ENCODE measurements at regions not wholly inside any gene's neighbourhood (a gene's known extent, or its start where the extent isn't known, plus 50 kb on each side); places are given as distances from the start of the nearest gene placed in this dataset.

- no peak for DNase-seq (ENCODE audit: low read depth in 1 of 2, low spot score in 1 of 2)
- no peak for TF ChIP-seq POLR2AphosphoS5 (IDR thresholded peaks at IDR 0.05; ENCODE audit: low read depth)
- TF ChIP-seq, protein P1, sequence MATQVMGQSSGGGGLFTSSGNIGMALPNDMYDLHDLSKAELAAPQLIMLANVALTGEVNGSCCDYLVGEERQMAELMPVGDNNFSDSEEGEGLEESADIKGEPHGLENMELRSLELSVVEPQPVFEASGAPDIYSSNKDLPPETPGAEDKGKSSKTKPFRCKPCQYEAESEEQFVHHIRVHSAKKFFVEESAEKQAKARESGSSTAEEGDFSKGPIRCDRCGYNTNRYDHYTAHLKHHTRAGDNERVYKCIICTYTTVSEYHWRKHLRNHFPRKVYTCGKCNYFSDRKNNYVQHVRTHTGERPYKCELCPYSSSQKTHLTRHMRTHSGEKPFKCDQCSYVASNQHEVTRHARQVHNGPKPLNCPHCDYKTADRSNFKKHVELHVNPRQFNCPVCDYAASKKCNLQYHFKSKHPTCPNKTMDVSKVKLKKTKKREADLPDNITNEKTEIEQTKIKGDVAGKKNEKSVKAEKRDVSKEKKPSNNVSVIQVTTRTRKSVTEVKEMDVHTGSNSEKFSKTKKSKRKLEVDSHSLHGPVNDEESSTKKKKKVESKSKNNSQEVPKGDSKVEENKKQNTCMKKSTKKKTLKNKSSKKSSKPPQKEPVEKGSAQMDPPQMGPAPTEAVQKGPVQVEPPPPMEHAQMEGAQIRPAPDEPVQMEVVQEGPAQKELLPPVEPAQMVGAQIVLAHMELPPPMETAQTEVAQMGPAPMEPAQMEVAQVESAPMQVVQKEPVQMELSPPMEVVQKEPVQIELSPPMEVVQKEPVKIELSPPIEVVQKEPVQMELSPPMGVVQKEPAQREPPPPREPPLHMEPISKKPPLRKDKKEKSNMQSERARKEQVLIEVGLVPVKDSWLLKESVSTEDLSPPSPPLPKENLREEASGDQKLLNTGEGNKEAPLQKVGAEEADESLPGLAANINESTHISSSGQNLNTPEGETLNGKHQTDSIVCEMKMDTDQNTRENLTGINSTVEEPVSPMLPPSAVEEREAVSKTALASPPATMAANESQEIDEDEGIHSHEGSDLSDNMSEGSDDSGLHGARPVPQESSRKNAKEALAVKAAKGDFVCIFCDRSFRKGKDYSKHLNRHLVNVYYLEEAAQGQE (IDR thresholded peaks at IDR 0.05; ENCODE audit: insufficient replicate concordance, low read depth) = no peak
- no peak for TF ChIP-seq GABPA (IDR thresholded peaks at IDR 0.05; ENCODE audit: low read depth)
- TF ChIP-seq, protein P2, sequence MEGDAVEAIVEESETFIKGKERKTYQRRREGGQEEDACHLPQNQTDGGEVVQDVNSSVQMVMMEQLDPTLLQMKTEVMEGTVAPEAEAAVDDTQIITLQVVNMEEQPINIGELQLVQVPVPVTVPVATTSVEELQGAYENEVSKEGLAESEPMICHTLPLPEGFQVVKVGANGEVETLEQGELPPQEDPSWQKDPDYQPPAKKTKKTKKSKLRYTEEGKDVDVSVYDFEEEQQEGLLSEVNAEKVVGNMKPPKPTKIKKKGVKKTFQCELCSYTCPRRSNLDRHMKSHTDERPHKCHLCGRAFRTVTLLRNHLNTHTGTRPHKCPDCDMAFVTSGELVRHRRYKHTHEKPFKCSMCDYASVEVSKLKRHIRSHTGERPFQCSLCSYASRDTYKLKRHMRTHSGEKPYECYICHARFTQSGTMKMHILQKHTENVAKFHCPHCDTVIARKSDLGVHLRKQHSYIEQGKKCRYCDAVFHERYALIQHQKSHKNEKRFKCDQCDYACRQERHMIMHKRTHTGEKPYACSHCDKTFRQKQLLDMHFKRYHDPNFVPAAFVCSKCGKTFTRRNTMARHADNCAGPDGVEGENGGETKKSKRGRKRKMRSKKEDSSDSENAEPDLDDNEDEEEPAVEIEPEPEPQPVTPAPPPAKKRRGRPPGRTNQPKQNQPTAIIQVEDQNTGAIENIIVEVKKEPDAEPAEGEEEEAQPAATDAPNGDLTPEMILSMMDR (IDR thresholded peaks at IDR 0.05; ENCODE audit: insufficient read depth, low read length) = no peak
- TF ChIP-seq SPI1 (IDR thresholded peaks at IDR 0.05; ENCODE audit: borderline replicate concordance, low read depth) = no peak
- H3K27ac ChIP-seq (replicated peaks) = no peak overlapping the region
- no peaks in the 10 kb centered on the region for H3K27me3 ChIP-seq (ENCODE audit: insufficient read depth, poor library complexity, severe bottlenecking)
- no peak overlapping the region for H3K4me3 ChIP-seq (replicated peaks; ENCODE audit: insufficient read depth, low read length)
Observed at GRCh38 chr22:48890693-48891554, 936.7 kb downstream of the BRD1 start.

DNA sequence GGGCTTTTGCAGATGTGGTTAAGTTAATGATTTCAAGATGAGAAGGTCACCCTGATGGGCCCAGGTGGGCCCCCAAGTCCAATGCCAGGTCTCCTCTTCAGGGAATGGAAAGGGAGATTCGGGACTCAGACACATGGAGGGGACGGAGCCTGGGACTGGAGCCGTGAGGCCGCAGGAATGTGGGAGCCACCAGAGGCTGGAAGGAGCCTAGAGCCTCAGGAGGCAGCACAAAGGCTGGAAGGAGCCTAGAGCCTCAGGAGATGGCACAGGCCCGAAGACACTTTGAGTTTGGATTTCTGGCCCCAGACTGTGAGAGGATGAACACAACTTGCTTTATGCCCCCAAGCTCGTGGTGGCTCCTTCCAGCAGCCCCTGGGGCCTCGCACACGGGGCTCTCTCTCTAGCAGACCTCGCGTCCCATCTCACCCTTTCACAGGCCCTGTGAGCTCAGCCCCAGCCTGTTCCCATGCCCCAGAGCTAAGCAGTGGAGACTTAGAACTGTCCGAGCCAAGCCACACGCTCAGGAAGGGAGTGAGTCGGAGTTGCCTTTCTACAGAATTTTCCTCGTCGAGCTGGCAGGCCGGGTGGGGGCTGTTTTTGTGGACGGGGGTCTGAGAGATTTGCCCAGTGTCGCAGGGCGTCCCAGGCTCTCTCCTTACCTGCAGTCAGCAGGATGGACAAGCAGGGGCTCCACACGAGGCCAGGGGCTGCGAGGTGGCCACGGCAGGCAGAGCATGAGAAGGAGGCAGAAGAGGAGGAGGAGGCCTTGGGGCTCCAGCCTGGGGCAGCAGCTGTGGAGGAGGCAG lies 937.6 kb downstream of the BRD1 start:
- TF ChIP-seq, protein P2 (IDR thresholded peaks at IDR 0.05; ENCODE audit: insufficient read depth, low read length) = no peak
- TF ChIP-seq SPI1 (IDR thresholded peaks at IDR 0.05; ENCODE audit: borderline replicate concordance, low read depth) (no peak), POLR2AphosphoS5 (IDR thresholded peaks at IDR 0.05; ENCODE audit: low read depth) (no peak), GABPA (IDR thresholded peaks at IDR 0.05; ENCODE audit: low read depth) (no peak)
- TF ChIP-seq, protein P1 (IDR thresholded peaks at IDR 0.05; ENCODE audit: insufficient replicate concordance, low read depth) = no peak
- H3K4me3 ChIP-seq (replicated peaks; ENCODE audit: insufficient read depth, low read length) = no peak overlapping the region
- DNase-seq (ENCODE audit: low read depth in 1 of 2, low spot score in 1 of 2) = no peak
- H3K27me3 ChIP-seq (ENCODE audit: insufficient read depth, poor library complexity, severe bottlenecking) = no peaks in the 10 kb centered on the region
- H3K27ac ChIP-seq (replicated peaks) = no peak overlapping the region

DNA sequence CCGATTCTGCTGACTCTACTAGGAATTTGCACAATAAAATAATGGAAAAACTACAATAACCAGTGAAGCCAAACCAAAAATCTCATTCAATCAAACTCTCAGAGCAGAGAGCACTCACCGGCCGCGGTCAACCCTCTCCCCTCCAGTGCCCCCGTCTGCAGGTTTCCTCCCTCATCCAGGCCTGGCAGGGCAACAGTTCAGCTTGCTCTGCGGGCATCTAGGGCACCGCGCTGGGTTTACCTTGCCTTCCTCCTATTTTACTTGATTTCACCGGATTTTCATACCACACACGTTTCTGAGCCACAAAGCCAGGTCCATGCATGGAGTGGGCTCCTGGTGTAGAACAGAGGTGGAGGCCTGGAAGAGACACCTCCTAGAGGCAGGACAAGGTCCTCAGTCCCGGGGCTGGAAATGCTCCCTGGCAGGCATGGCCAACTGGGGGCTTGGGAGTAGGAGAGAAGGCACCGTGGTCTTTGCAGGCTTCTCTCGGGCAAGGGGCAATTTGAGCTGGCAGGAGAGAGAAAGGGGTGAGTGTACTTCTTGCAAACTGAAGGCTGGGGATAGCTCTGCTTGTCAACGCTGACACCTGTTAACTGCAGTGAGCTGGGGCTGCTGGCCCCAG lies 938.4 kb downstream of the BRD1 start:
- H3K27ac ChIP-seq (replicated peaks) = no peak overlapping the region
- H3K4me3 ChIP-seq (replicated peaks; ENCODE audit: insufficient read depth, low read length) = no peak overlapping the region
- TF ChIP-seq, protein P1 (IDR thresholded peaks at IDR 0.05; ENCODE audit: insufficient replicate concordance, low read depth) = no peak
- TF ChIP-seq, protein P2 (IDR thresholded peaks at IDR 0.05; ENCODE audit: insufficient read depth, low read length) = no peak
- TF ChIP-seq POLR2AphosphoS5 (IDR thresholded peaks at IDR 0.05; ENCODE audit: low read depth) = no peak
- no peak for TF ChIP-seq SPI1 (IDR thresholded peaks at IDR 0.05; ENCODE audit: borderline replicate concordance, low read depth)
- TF ChIP-seq GABPA (IDR thresholded peaks at IDR 0.05; ENCODE audit: low read depth) = no peak
- H3K27me3 ChIP-seq (ENCODE audit: insufficient read depth, poor library complexity, severe bottlenecking) = no peaks in the 10 kb centered on the region
- DNase-seq (ENCODE audit: low read depth in 1 of 2, low spot score in 1 of 2) = no peak

Measured in HL-60 (cell line).